ENCODE measurements at regions not wholly inside any gene's neighbourhood (a gene's known extent, or its start where the extent isn't known, plus 50 kb on each side); places are given as distances from the start of the nearest gene placed in this dataset.

DNA sequence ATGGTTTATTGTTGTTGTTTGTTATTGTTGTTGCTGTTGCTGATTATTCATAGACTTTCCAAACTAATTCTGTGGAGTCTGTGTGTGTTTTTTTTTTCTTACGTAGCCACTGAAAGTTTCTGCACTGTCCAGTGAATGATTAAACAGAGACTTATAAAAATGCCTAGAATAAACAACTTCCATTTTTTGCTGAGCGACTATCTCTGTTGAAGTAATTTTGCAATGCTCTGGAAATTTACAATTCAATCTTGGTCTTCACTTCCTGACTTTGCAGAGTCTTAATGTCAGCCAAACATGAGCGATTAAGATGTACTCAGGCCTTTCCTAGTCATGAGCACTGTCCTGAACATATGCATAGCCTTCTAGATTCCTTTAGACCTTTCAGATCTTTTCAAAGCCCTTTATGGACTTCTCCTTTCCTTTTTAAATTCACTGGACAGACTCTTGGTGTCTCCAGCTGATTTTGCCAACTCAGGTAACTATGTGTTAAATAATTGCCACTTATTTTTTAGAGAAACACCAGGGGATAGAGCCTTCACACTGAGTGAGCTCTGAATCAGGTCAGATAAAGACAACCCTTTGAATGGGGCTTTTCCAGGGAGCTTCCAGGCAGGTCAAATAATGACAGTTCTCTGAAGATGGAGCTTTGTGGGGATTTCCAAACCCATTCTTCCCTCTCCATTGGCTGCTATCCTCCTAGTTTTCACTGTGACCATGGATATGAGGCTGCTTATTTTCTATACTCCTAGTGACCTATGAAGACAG is 622.8 kb upstream of the EPHA7 start:
- TF ChIP-seq POLR2AphosphoS5 (IDR thresholded peaks at IDR 0.05), result no peak
- no peak for TF ChIP-seq POLR2A (IDR thresholded peaks at IDR 0.05)
- no peak for TF ChIP-seq CTCF (IDR thresholded peaks at IDR 0.05 in 8 of 11, conservative IDR thresholded peaks at IDR 0.05 in 3 of 11)
- intact Hi-C loops (cut with DNase I; ENCODE audit: low total_unique reads), result no loop called here

GRCh38 chr6:94036024-94036423 is 616.7 kb upstream of the EPHA7 start:
- Histone ChIP-seq H3K36me3 (no peaks in the 10 kb centered on the region), H3K4me1 (no peaks in the 10 kb centered on the region), H3K4me3 (no peak overlapping the region), H3K27me3 (replicated peaks in 1 of 7) (no peaks in the 10 kb centered on the region), H3K9me3 (peaks cover 0 to 30% (median 24%) of the 10 kb centered on the region in 8 donors), H3K27ac (no peak overlapping the region)
- no peak for DNase-seq
- intact Hi-C loops (cut with DNase I; ENCODE audit: low total_unique reads), result no loop called here
- TF ChIP-seq CTCF (IDR thresholded peaks at IDR 0.05 in 8 of 11, conservative IDR thresholded peaks at IDR 0.05 in 3 of 11), result no peak
- no peak for TF ChIP-seq POLR2AphosphoS5 (IDR thresholded peaks at IDR 0.05)
- no peak for TF ChIP-seq POLR2A (IDR thresholded peaks at IDR 0.05)
- 81 to 90% (median 86%) methylated on average over 3 of the region's 3 CpGs for WGBS, 5 donors

More for the DNA sequence above, 622.8 kb upstream of the EPHA7 start:
- H3K36me3 ChIP-seq, result no peaks in the 10 kb centered on the region
- WGBS, 5 donors, result 69 to 84% (median 81%) methylated on average over 3 of the region's 3 CpGs
- H3K4me3 ChIP-seq, result no peak overlapping the region
- no peaks in the 10 kb centered on the region for H3K4me1 ChIP-seq
- DNase-seq, result no peak
- H3K27me3 ChIP-seq (replicated peaks in 1 of 7), result no peaks in the 10 kb centered on the region
- H3K9me3 ChIP-seq, result peaks cover 0 to 12% (median 7%) of the 10 kb centered on the region in 8 donors
- no peak overlapping the region for H3K27ac ChIP-seq

- Histone ChIP-seq H3K27ac (no peak overlapping the region), H3K4me3 (no peak overlapping the region), H3K27me3 (replicated peaks in 1 of 7) (no peaks in the 10 kb centered on the region), H3K36me3 (no peaks in the 10 kb centered on the region), H3K4me1 (no peaks in the 10 kb centered on the region), H3K9me3 (peaks cover 0 to 14% (median 5%) of the 10 kb centered on the region in 8 donors)
- no peak for DNase-seq
- intact Hi-C loops (cut with DNase I; ENCODE audit: low total_unique reads), result no loop called here
- 77 to 93% (median 85%) methylated on average over 1 of the region's 1 CpG for WGBS, 5 donors
- no peak for TF ChIP-seq CTCF (IDR thresholded peaks at IDR 0.05 in 8 of 11, conservative IDR thresholded peaks at IDR 0.05 in 3 of 11)
- TF ChIP-seq POLR2AphosphoS5 (IDR thresholded peaks at IDR 0.05), result no peak
- TF ChIP-seq POLR2A (IDR thresholded peaks at IDR 0.05), result no peak
Observed at GRCh38 chr6:94027374-94027773, 608.0 kb upstream of the EPHA7 start.

GRCh38 chr6:94026575-94026974 is 607.2 kb upstream of the EPHA7 start:
- H3K27me3 ChIP-seq (replicated peaks in 1 of 7), result no peaks in the 10 kb centered on the region
- H3K4me3 ChIP-seq, result no peak overlapping the region
- intact Hi-C loops (cut with DNase I; ENCODE audit: low total_unique reads), result no loop called here
- no peaks in the 10 kb centered on the region for H3K36me3 ChIP-seq
- no peak for DNase-seq
- peaks cover 0 to 14% (median 5%) of the 10 kb centered on the region in 8 donors for H3K9me3 ChIP-seq
- 76 to 85% (median 80%) methylated on average over 8 of the region's 8 CpGs for WGBS, 5 donors
- no peak for TF ChIP-seq POLR2AphosphoS5 (IDR thresholded peaks at IDR 0.05)
- no peak for TF ChIP-seq POLR2A (IDR thresholded peaks at IDR 0.05)
- no peak for TF ChIP-seq CTCF (IDR thresholded peaks at IDR 0.05 in 8 of 11, conservative IDR thresholded peaks at IDR 0.05 in 3 of 11)
- H3K27ac ChIP-seq, result no peak overlapping the region
- H3K4me1 ChIP-seq, result no peaks in the 10 kb centered on the region
